ENCODE measurements at regions not wholly inside any gene's neighbourhood (a gene's known extent, or its start where the extent isn't known, plus 50 kb on each side); places are given as distances from the start of the nearest gene placed in this dataset.
A peak's percentile ranks its signal among the peaks of the same experiment; 100 is the strongest.
"Not testable (repeated sequence)": the region's sequence is repeated elsewhere in the genome, so short reads cannot be mapped to it uniquely, and the experiment has no call there.

- DNase-seq (ENCODE audit: low spot score), result no peak
Measured at GRCh38 chr2:118791483-118791882, 56.0 kb downstream of the EN1 start.

GRCh38 chr2:118786746-118787145, 60.7 kb downstream of the EN1 start:
- no peak for DNase-seq (ENCODE audit: low spot score)

- DNase-seq (ENCODE audit: low spot score), result no peak
Measured at GRCh38 chr2:118784860-118785259, 62.6 kb downstream of the EN1 start.

- DNase-seq (ENCODE audit: low spot score), result no peak
Measured at GRCh38 chr2:118779362-118779761, 68.1 kb downstream of the EN1 start.

GRCh38 chr2:118774458-118775133, 72.9 kb downstream of the EN1 start:
- DNase-seq (ENCODE audit: low spot score), result peak; percentile 30

- no peak for DNase-seq (ENCODE audit: low spot score)
Measured at GRCh38 chr2:118773826-118774225, 73.6 kb downstream of the EN1 start.

- DNase-seq (ENCODE audit: low spot score), result no peak
Measured at GRCh38 chr2:118772487-118773200, 74.8 kb downstream of the EN1 start.

GRCh38 chr2:118769707-118770400, 77.6 kb downstream of the EN1 start:
- no peak for DNase-seq (ENCODE audit: low spot score)

GRCh38 chr2:118766871-118767270, 80.6 kb downstream of the EN1 start:
- DNase-seq (ENCODE audit: low spot score), result no peak

- DNase-seq (ENCODE audit: low spot score), result no peak
Measured at GRCh38 chr2:118764855-118765254, 82.6 kb downstream of the EN1 start.

GRCh38 chr2:118763797-118764196, 83.7 kb downstream of the EN1 start:
- DNase-seq (ENCODE audit: low spot score), result no peak

GRCh38 chr2:118762290-118762689, 85.2 kb downstream of the EN1 start:
- DNase-seq (ENCODE audit: low spot score), result no peak

- no peak for DNase-seq (ENCODE audit: low spot score)
Measured at GRCh38 chr2:118761771-118762170, 85.7 kb downstream of the EN1 start.

- no peak for DNase-seq (ENCODE audit: low spot score)
Measured at GRCh38 chr2:118755901-118756300, 91.5 kb downstream of the EN1 start.

GRCh38 chr2:118755384-118755783, 92.1 kb downstream of the EN1 start:
- DNase-seq (ENCODE audit: low spot score), result no peak

- DNase-seq (ENCODE audit: low spot score), result no peak
Measured at GRCh38 chr2:118752762-118753429, 94.6 kb downstream of the EN1 start.

- DNase-seq (ENCODE audit: low spot score), result no peak
Measured at GRCh38 chr2:118750959-118751565, 96.4 kb downstream of the EN1 start.

GRCh38 chr2:118748245-118748885, 99.1 kb downstream of the EN1 start:
- DNase-seq (ENCODE audit: low spot score), result no peak

GRCh38 chr2:118747637-118748036, 99.8 kb downstream of the EN1 start:
- no peak for DNase-seq (ENCODE audit: low spot score)

- no peak for DNase-seq (ENCODE audit: low spot score)
Measured at GRCh38 chr2:118747066-118747465, 100.4 kb downstream of the EN1 start.

- DNase-seq (ENCODE audit: low spot score), result not testable (repeated sequence)
Measured at GRCh38 chr2:118744682-118745181, 102.7 kb downstream of the EN1 start.
